HG03354 (cell line): ENCODE measurements at regions not wholly inside any gene's neighbourhood (a gene's known extent, or its start where the extent isn't known, plus 50 kb on each side); places are given as distances from the start of the nearest gene placed in this dataset.
"Not testable (repeated sequence)": the region's sequence is repeated elsewhere in the genome, so short reads cannot be mapped to it uniquely, and the experiment has no call there.

Source experiments
- ATAC-seq: cut with Tn5 transposase; IDR thresholded peaks from one replicate; pipeline ENCODE4 v1.9.1; 2021; ENCODE audit warnings: mild to moderate bottlenecking; ENCODE audit not compliant: unreplicated experiment, poor library complexity, severe bottlenecking

GRCh38 chr15:19987389-19988048 lies 554.1 kb downstream of the GOLGA6L6 start:
- no peak for ATAC-seq

GRCh38 chr15:19984101-19984500 lies 557.5 kb downstream of the GOLGA6L6 start:
- no peak for ATAC-seq

GRCh38 chr15:19974998-19975397 lies 566.6 kb downstream of the GOLGA6L6 start:
- ATAC-seq, result no peak

- ATAC-seq, result no peak
Observed at GRCh38 chr15:19973718-19974117, 567.9 kb downstream of the GOLGA6L6 start.

- ATAC-seq, result not testable (repeated sequence)
Observed at GRCh38 chr15:19972582-19972981, 569.0 kb downstream of the GOLGA6L6 start.

- ATAC-seq, result not testable (repeated sequence)
Observed at GRCh38 chr15:19965574-19965973, 576.0 kb downstream of the GOLGA6L6 start.

GRCh38 chr15:19964480-19964879 lies 577.1 kb downstream of the GOLGA6L6 start:
- ATAC-seq, result not testable (repeated sequence)

GRCh38 chr15:19956124-19956796 lies 585.3 kb downstream of the GOLGA6L6 start:
- no peak for ATAC-seq

- no peak for ATAC-seq
Observed at GRCh38 chr15:19944261-19944888, 597.2 kb downstream of the GOLGA6L6 start.

- no peak for ATAC-seq
Observed at GRCh38 chr15:19943515-19943914, 598.1 kb downstream of the GOLGA6L6 start.

GRCh38 chr15:19903281-19903680 lies 638.3 kb downstream of the GOLGA6L6 start:
- not testable (repeated sequence) for ATAC-seq

GRCh38 chr15:19902388-19902787 lies 639.2 kb downstream of the GOLGA6L6 start:
- ATAC-seq, result not testable (repeated sequence)

GRCh38 chr15:19901414-19901813 lies 640.2 kb downstream of the GOLGA6L6 start:
- ATAC-seq, result not testable (repeated sequence)

- ATAC-seq, result no peak
Observed at GRCh38 chr15:19899021-19899824, 642.4 kb downstream of the GOLGA6L6 start.

GRCh38 chr15:19888811-19889210 lies 652.8 kb downstream of the GOLGA6L6 start:
- ATAC-seq, result not testable (repeated sequence)

GRCh38 chr15:19844061-19844460 lies 697.5 kb downstream of the GOLGA6L6 start:
- ATAC-seq, result not testable (repeated sequence)
